Osteoblast (primary cell): ENCODE measurements at regions not wholly inside any gene's neighbourhood (a gene's known extent, or its start where the extent isn't known, plus 50 kb on each side); places are given as distances from the start of the nearest gene placed in this dataset.

Experiments
- DNase-seq: peaks from one replicate; pipeline ENCODE4 v3.0.0; 2011; ENCODE audit warnings: low spot score, mixed read lengths; ENCODE audit not compliant: insufficient read length; ENCODE audit errors: missing footprints
- H2AFZ ChIP-seq: 2 replicates; pipeline ENCODE4 v1.6.0; 2011; ENCODE audit warnings: mild to moderate bottlenecking, low read length
- H3K27ac ChIP-seq: 2 replicates; pipeline ENCODE4 v1.5.1; 2011; ENCODE audit warnings: mild to moderate bottlenecking, low read depth, low read length, moderate library complexity
- H3K27me3 ChIP-seq: 2 replicates; pipeline ENCODE4 v1.6.0; 2012; ENCODE audit warnings: mild to moderate bottlenecking, control low read depth, inconsistent platforms, low read length, moderate library complexity; ENCODE audit not compliant: insufficient read depth
- H3K36me3 ChIP-seq: 2 replicates; pipeline ENCODE4 v1.5.1; 2011; ENCODE audit warnings: mild to moderate bottlenecking, low read length, control low read depth, moderate library complexity; ENCODE audit not compliant: insufficient read depth
- H3K4me1 ChIP-seq: 2 replicates; pipeline ENCODE4 v1.5.1; 2011; ENCODE audit warnings: mild to moderate bottlenecking, low read length, control low read depth, moderate library complexity; ENCODE audit not compliant: insufficient read depth
- H3K4me2 ChIP-seq: 2 replicates; pipeline ENCODE4 v1.6.0; 2011; ENCODE audit warnings: mild to moderate bottlenecking, low read length; ENCODE audit not compliant: insufficient read depth
- H3K4me3 ChIP-seq: fragments of 200-600 bp; sonication (generic); 3 replicates; pipeline ENCODE4 v1.5.1; 2012; ENCODE audit warnings: mild to moderate bottlenecking, low read length, inconsistent platforms; ENCODE audit not compliant: insufficient read depth
- H3K79me2 ChIP-seq: 2 replicates; pipeline ENCODE4 v1.6.0; 2012; ENCODE audit warnings: mild to moderate bottlenecking, low read length, control low read depth, inconsistent platforms; ENCODE audit not compliant: insufficient read depth
- H3K9me3 ChIP-seq: 2 replicates; pipeline ENCODE4 v1.5.1; 2011; ENCODE audit warnings: low read depth, low read length, control low read depth
- H4K20me1 ChIP-seq: 2 replicates; pipeline ENCODE4 v1.6.0; 2012; ENCODE audit warnings: mild to moderate bottlenecking, low read length, control low read depth; ENCODE audit not compliant: insufficient read depth
- CTCF ChIP-seq: IDR thresholded peaks from 2 replicates; pipeline ENCODE4 v1.5.1; 2011; ENCODE audit warnings: mild to moderate bottlenecking, low read depth, low read length, moderate library complexity; ENCODE audit errors: extremely low read depth

DNA sequence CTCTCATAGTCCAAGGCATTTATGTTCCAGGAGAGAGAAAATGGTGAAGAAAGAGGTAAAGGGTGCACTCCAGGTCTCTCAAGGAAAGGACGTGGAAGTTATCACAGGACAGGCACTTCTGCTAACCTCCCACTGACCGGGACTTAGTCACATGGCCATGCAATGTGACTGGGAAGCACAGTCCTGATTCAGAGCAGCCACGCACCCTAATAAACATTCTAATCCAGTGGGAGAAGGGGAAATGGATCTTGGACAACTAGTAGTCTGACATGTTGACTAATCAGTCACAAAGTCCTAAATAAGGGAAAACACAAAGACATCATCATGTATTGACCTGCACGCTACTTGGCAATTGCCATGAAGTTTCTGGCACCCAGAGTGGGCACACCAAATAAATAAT lies 417.5 kb upstream of the ZMIZ1 start:
- Histone ChIP-seq H3K27ac (no peak overlapping the region), H3K4me2 (no peak overlapping the region), H2AFZ (no peak overlapping the region), H3K4me3 (no peak overlapping the region), H3K4me1 (peaks cover 5% of the 10 kb centered on the region), H3K9me3 (no peaks in the 10 kb centered on the region), H3K36me3 (no peaks in the 10 kb centered on the region), H3K27me3 (no peaks in the 10 kb centered on the region), H4K20me1 (no peaks in the 10 kb centered on the region), H3K79me2 (no peaks in the 10 kb centered on the region)
- no peak for TF ChIP-seq CTCF
- DNase-seq, result no peak

GRCh38 chr10:78653555-78653954 lies 415.2 kb upstream of the ZMIZ1 start:
- H3K9me3 ChIP-seq, result no peaks in the 10 kb centered on the region
- TF ChIP-seq CTCF, result no peak
- H4K20me1 ChIP-seq, result no peaks in the 10 kb centered on the region
- no peak overlapping the region for H2AFZ ChIP-seq
- H3K4me1 ChIP-seq, result no peaks in the 10 kb centered on the region
- no peak overlapping the region for H3K27ac ChIP-seq
- H3K4me3 ChIP-seq, result no peak overlapping the region
- no peaks in the 10 kb centered on the region for H3K36me3 ChIP-seq
- no peaks in the 10 kb centered on the region for H3K27me3 ChIP-seq
- no peak for DNase-seq
- no peaks in the 10 kb centered on the region for H3K79me2 ChIP-seq
- H3K4me2 ChIP-seq, result no peak overlapping the region

DNA sequence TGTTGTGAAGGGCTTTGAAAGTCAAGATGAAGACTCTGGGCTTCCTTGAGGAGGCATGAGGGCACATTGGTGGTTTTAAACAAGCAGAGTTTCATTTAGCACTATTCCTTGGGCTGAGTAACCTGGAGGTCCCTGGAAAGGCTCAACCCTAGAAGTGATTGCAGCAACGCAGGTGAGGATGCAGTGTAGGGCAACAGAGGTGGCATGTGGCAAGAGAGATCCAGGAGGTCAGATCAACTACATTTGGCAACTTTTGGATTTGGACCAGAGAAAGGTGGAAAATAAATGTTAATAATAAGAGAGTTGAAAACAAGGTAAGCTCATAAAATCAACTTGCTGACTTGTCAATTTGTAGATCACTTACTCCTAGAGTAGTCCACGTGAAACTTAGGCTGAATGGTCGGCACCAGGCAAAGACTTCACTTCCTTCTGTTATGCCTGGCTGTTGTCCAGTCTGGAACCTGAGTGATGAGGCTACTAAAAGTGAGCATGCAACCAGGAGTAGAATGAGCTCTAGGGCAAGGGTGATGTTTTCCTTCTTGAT lies 414.6 kb upstream of the ZMIZ1 start:
- TF ChIP-seq CTCF, result no peak
- Histone ChIP-seq H3K4me2 (no peak overlapping the region), H3K4me1 (no peaks in the 10 kb centered on the region), H3K27me3 (no peaks in the 10 kb centered on the region), H3K79me2 (no peaks in the 10 kb centered on the region), H3K36me3 (no peaks in the 10 kb centered on the region), H3K9me3 (no peaks in the 10 kb centered on the region), H3K4me3 (no peak overlapping the region), H2AFZ (no peak overlapping the region), H4K20me1 (no peaks in the 10 kb centered on the region), H3K27ac (no peak overlapping the region)
- no peak for DNase-seq

DNA sequence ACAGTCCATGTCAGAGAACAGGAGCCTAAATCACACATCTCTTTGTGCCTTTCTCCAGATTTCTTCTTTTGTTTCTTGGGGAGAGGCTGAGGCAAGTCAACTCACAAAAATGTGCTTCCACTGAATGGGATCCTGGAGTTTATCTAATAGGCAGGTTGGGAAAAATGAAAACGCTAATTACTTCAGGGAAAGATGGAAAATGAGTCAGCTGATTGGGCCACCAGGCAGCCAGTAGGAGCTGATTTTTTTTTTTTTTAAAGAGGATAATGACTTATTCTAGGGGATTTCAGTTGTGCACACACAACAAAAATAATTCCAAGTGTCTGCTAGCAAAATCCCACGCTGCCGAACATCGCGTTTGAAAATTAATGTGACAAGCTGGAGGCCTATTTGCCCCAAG lies 412.8 kb upstream of the ZMIZ1 start:
- Histone ChIP-seq H3K36me3 (no peaks in the 10 kb centered on the region), H2AFZ (no peak overlapping the region), H3K4me2 (no peak overlapping the region), H3K79me2 (no peaks in the 10 kb centered on the region), H3K27ac (no peak overlapping the region), H3K4me3 (no peak overlapping the region), H3K27me3 (no peaks in the 10 kb centered on the region), H3K9me3 (no peaks in the 10 kb centered on the region), H3K4me1 (no peaks in the 10 kb centered on the region), H4K20me1 (no peaks in the 10 kb centered on the region)
- DNase-seq, result no peak
- TF ChIP-seq CTCF, result no peak
